ENCODE measurements at regions not wholly inside any gene's neighbourhood (a gene's known extent, or its start where the extent isn't known, plus 50 kb on each side); places are given as distances from the start of the nearest gene placed in this dataset.

DNA sequence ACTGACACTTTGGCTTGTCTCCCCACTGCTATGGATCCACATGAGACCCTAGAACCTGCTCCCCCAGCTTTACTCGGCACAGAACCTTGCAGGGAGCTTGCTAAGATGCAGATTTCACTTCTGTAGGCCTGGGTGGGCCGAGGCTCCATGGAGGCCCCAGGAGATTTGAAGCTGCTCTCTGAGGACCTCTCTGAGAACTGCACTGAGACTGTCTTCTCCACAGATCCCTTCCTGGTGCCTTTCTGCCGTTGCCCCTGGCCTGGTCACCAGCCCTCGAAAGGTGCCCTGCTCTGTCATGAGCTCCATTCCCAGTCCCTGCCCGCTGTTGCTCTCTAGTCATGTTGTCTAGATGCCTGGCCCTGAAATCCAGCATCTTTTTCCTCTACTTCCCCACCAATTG is 588.4 kb downstream of the AJAP1 start:
- Histone ChIP-seq H3K4me3 (ENCODE audit: control extremely low read depth in 1 of 5, extremely low read depth in 1 of 5, insufficient read depth in 1 of 5, low read depth in 2 of 5, low read length in 4 of 5) (no peak overlapping the region), H3K79me2 (ENCODE audit: control insufficient read depth, insufficient read depth, low read length) (no peaks in the 10 kb centered on the region), H3K4me1 (ENCODE audit: control insufficient read depth in 2 of 2, insufficient read depth in 2 of 2, low read length in 2 of 2) (no peaks in the 10 kb centered on the region), H3K4me2 (replicated peaks; ENCODE audit: low read depth, low read length, poor library complexity, severe bottlenecking) (no peak overlapping the region), H4K20me1 (ENCODE audit: control insufficient read depth, insufficient read depth, low read length, poor library complexity, severe bottlenecking) (no peaks in the 10 kb centered on the region), H3K9ac (ENCODE audit: low read length) (no peak overlapping the region), H3K9me3 (ENCODE audit: control extremely low read depth in 1 of 3, control insufficient read depth in 2 of 3, insufficient read depth in 1 of 3, low read length in 2 of 3) (peaks cover 0 to 3% (median 0%) of the 10 kb centered on the region in 3 donors), H2AFZ (ENCODE audit: insufficient read depth, low read depth, low read length, poor library complexity, severe bottlenecking) (no peak overlapping the region), H3K27ac (ENCODE audit: low read length in 2 of 2) (no peak overlapping the region), H3K36me3 (replicated peaks in 1 of 2; ENCODE audit: control extremely low read depth in 1 of 2, control insufficient read depth in 1 of 2, extremely low read depth in 1 of 2, insufficient read depth in 2 of 2, low read length in 1 of 2) (no peaks in the 10 kb centered on the region), H3K27me3 (replicated peaks in 1 of 4; ENCODE audit: control extremely low read depth in 1 of 4, control insufficient read depth in 3 of 4, insufficient read depth in 4 of 4, low read length in 3 of 4) (no peaks in the 10 kb centered on the region)
- CTCF ChIA-PET = no interaction called here
- DNase-seq = no peak
- Mint-ChIP-seq H3K4me3 (no peak overlapping the region), H3K9me3 (ENCODE audit: insufficient read depth) (no peaks in the 10 kb centered on the region), H3K27me3 (no peaks in the 10 kb centered on the region), H3K4me1 (no peaks in the 10 kb centered on the region), H3K27ac (no peak overlapping the region)
- no peak for ATAC-seq (ENCODE audit: low read depth)
- POLR2A ChIA-PET = no interaction called here
- 70% methylated on average over 5 of the region's 5 CpGs for WGBS (ENCODE audit: insufficient coverage)
- no peak for TF ChIP-seq EZH2 (IDR thresholded peaks at IDR 0.05; ENCODE audit: borderline replicate concordance, insufficient read depth, low read depth, low read length, poor library complexity, severe bottlenecking)
- TF ChIP-seq, protein P1, sequence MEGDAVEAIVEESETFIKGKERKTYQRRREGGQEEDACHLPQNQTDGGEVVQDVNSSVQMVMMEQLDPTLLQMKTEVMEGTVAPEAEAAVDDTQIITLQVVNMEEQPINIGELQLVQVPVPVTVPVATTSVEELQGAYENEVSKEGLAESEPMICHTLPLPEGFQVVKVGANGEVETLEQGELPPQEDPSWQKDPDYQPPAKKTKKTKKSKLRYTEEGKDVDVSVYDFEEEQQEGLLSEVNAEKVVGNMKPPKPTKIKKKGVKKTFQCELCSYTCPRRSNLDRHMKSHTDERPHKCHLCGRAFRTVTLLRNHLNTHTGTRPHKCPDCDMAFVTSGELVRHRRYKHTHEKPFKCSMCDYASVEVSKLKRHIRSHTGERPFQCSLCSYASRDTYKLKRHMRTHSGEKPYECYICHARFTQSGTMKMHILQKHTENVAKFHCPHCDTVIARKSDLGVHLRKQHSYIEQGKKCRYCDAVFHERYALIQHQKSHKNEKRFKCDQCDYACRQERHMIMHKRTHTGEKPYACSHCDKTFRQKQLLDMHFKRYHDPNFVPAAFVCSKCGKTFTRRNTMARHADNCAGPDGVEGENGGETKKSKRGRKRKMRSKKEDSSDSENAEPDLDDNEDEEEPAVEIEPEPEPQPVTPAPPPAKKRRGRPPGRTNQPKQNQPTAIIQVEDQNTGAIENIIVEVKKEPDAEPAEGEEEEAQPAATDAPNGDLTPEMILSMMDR (IDR thresholded peaks at IDR 0.05) = no peak
- intact Hi-C loops (cut with micrococcal nuclease) = no loop called here

DNA sequence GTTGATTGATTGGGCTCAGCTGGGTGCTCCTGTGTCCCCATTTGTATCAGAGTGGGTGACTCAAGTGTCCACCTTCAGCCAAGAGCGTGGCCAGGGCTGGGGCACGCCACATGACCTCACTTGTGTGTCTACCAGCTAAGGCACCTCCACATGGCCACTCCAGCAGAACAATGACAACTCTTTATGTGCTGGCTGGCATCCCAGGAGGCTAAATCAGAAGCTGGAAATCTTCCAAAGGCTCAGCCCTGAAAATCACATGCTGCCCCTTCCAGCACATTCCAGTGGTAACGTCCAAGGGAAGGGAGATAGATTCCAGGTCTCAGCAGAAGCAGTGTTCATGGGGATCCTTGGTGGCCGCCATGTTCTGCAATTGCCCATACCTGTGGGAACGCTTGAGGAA is 585.5 kb downstream of the AJAP1 start:
- POLR2A ChIA-PET = no interaction called here
- CTCF ChIA-PET = no interaction called here
- no peak overlapping the region for H3K4me3 ChIP-seq (ENCODE audit: control extremely low read depth in 1 of 5, extremely low read depth in 1 of 5, insufficient read depth in 1 of 5, low read depth in 2 of 5, low read length in 4 of 5)
- H3K27me3 Mint-ChIP-seq = no peaks in the 10 kb centered on the region
- H3K9me3 Mint-ChIP-seq (ENCODE audit: insufficient read depth) = peaks cover 2% of the 10 kb centered on the region
- H3K4me2 ChIP-seq (replicated peaks; ENCODE audit: low read depth, low read length, poor library complexity, severe bottlenecking) = no peak overlapping the region
- no peak for TF ChIP-seq EZH2 (IDR thresholded peaks at IDR 0.05; ENCODE audit: borderline replicate concordance, insufficient read depth, low read depth, low read length, poor library complexity, severe bottlenecking)
- TF ChIP-seq, protein P1 (IDR thresholded peaks at IDR 0.05) = no peak
- 63% methylated on average over 5 of the region's 5 CpGs for WGBS (ENCODE audit: insufficient coverage)
- H3K79me2 ChIP-seq (ENCODE audit: control insufficient read depth, insufficient read depth, low read length) = no peaks in the 10 kb centered on the region
- no peak overlapping the region for H3K9ac ChIP-seq (ENCODE audit: low read length)
- H3K27me3 ChIP-seq (replicated peaks in 1 of 4; ENCODE audit: control extremely low read depth in 1 of 4, control insufficient read depth in 3 of 4, insufficient read depth in 4 of 4, low read length in 3 of 4) = no peaks in the 10 kb centered on the region
- H3K9me3 ChIP-seq (ENCODE audit: control extremely low read depth in 1 of 3, control insufficient read depth in 2 of 3, insufficient read depth in 1 of 3, low read length in 2 of 3) = peaks cover 0 to 6% (median 0%) of the 10 kb centered on the region in 3 donors
- DNase-seq (no peak), ATAC-seq (ENCODE audit: low read depth) (no peak)
- intact Hi-C loops (cut with micrococcal nuclease) = no loop called here
- H3K4me1 Mint-ChIP-seq = no peaks in the 10 kb centered on the region
- no peaks in the 10 kb centered on the region for H4K20me1 ChIP-seq (ENCODE audit: control insufficient read depth, insufficient read depth, low read length, poor library complexity, severe bottlenecking)
- H3K36me3 ChIP-seq (replicated peaks in 1 of 2; ENCODE audit: control extremely low read depth in 1 of 2, control insufficient read depth in 1 of 2, extremely low read depth in 1 of 2, insufficient read depth in 2 of 2, low read length in 1 of 2) = no peaks in the 10 kb centered on the region
- H3K27ac Mint-ChIP-seq = no peak overlapping the region
- no peak overlapping the region for H3K4me3 Mint-ChIP-seq
- no peaks in the 10 kb centered on the region for H3K4me1 ChIP-seq (ENCODE audit: control insufficient read depth in 2 of 2, insufficient read depth in 2 of 2, low read length in 2 of 2)
- no peak overlapping the region for H3K27ac ChIP-seq (ENCODE audit: low read length in 2 of 2)
- no peak overlapping the region for H2AFZ ChIP-seq (ENCODE audit: insufficient read depth, low read depth, low read length, poor library complexity, severe bottlenecking)
